B cell (primary cell): ENCODE measurements at regions not wholly inside any gene's neighbourhood (a gene's known extent, or its start where the extent isn't known, plus 50 kb on each side); places are given as distances from the start of the nearest gene placed in this dataset.

Source experiments
- ATAC-seq: fragments of 200-7000 bp; cut with Tn5 transposase; one replicate; pipeline ENCODE4 v1.10.0; 2021; ENCODE audit warnings: low read depth, mild to moderate bottlenecking, moderate number of reproducible peaks, moderate library complexity
- CTCF ChIA-PET: fragments of 350-600 bp; sonication (Branson Sonifier 250); formaldehyde crosslinking; loops from one replicate; lab custom pipeline; 2021; ENCODE audit warnings: antibody characterized with exemption, inconsistent platforms; lab: Charles Lee
- POLR2A ChIA-PET: fragments of 350-600 bp; sonication (Branson Sonifier 250); formaldehyde crosslinking; loops from one replicate; lab custom pipeline; 2021; ENCODE audit warnings: antibody characterized with exemption; lab: Charles Lee
- DNase-seq: peaks from one replicate; pipeline ENCODE4 v3.0.0; 2013
- H2AFZ ChIP-seq: 2 replicates; pipeline ENCODE4 v1.6.1; 2012; ENCODE audit warnings: mild to moderate bottlenecking, low read depth, low read length; ENCODE audit not compliant: insufficient read depth, poor library complexity, severe bottlenecking
- H3K27ac ChIP-seq, 2 donors: 1 replicate in 1 of 2; 2 replicates in 1 of 2; pipeline ENCODE4 v1.5.1; 2012 to 2013; ENCODE audit warnings: low read length in 2 of 2, mild to moderate bottlenecking in 2 of 2, moderate library complexity in 1 of 2
- H3K27me3 ChIP-seq, 4 experiments: fragments of 200-600 bp in 1 of 4; sonication (generic) in 1 of 4; replicated peaks in 1 of 4; 1 replicate in 2 of 4; 2 replicates in 2 of 4; pipeline versions ENCODE4 v1.6.1 to v1.7.0; 2013 to 2016; ENCODE audit warnings: low read length in 3 of 4, mild to moderate bottlenecking in 2 of 4, mixed read lengths in 1 of 4, moderate library complexity in 1 of 4; ENCODE audit not compliant: insufficient read depth in 4 of 4, control insufficient read depth in 3 of 4; ENCODE audit errors: control extremely low read depth in 1 of 4
- H3K36me3 ChIP-seq, 2 experiments: replicated peaks in 1 of 2; 1 replicate in 1 of 2; 2 replicates in 1 of 2; pipeline versions ENCODE4 v1.6.1 to v1.7.1; 2013; ENCODE audit warnings: low read length in 1 of 2; ENCODE audit not compliant: insufficient read depth in 2 of 2, control insufficient read depth in 1 of 2; ENCODE audit errors: control extremely low read depth in 1 of 2, extremely low read depth in 1 of 2
- H3K4me1 ChIP-seq, 2 donors: fragments of 200-600 bp in 1 of 2; sonication (generic) in 1 of 2; 1 replicate in 1 of 2; 2 replicates in 1 of 2; pipeline versions ENCODE4 v1.5.1 to v1.6.1; 2013 to 2017; ENCODE audit warnings: low read length in 2 of 2; ENCODE audit not compliant: control insufficient read depth in 2 of 2, insufficient read depth in 2 of 2
- H3K4me2 ChIP-seq: replicated peaks from 2 replicates; pipeline ENCODE3; 2012; ENCODE audit warnings: mild to moderate bottlenecking, low read depth, low read length; ENCODE audit not compliant: poor library complexity, severe bottlenecking
- H3K4me3 ChIP-seq, 5 experiments: fragments of 200-600 bp in 1 of 5; sonication (generic) in 1 of 5; 1 replicate in 3 of 5; 2 replicates in 2 of 5; pipeline versions ENCODE4 v1.5.1 to v1.7.0; 2011 to 2016; ENCODE audit warnings: low read length in 4 of 5, mild to moderate bottlenecking in 4 of 5, low read depth in 2 of 5, control low read depth in 1 of 5, moderate library complexity in 1 of 5; ENCODE audit not compliant: insufficient read depth in 1 of 5; ENCODE audit errors: control extremely low read depth in 1 of 5, extremely low read depth in 1 of 5
- H3K79me2 ChIP-seq: fragments of 200-600 bp; sonication (generic); one replicate; pipeline ENCODE4 v1.6.0; 2016; ENCODE audit warnings: low read length; ENCODE audit not compliant: control insufficient read depth, insufficient read depth
- H3K9ac ChIP-seq: fragments of 200-600 bp; sonication (generic); 2 replicates; pipeline ENCODE4 v1.6.1; 2017; ENCODE audit warnings: mild to moderate bottlenecking, low read length, moderate library complexity
- H3K9me3 ChIP-seq, 3 donors: one replicate each; pipeline versions ENCODE4 v1.6.1 to v1.7.1; 2013; ENCODE audit warnings: low read length in 2 of 3; ENCODE audit not compliant: control insufficient read depth in 2 of 3, insufficient read depth in 1 of 3; ENCODE audit errors: control extremely low read depth in 1 of 3
- H4K20me1 ChIP-seq: 2 replicates; pipeline ENCODE4 v1.6.0; 2012; ENCODE audit warnings: mild to moderate bottlenecking, low read length; ENCODE audit not compliant: insufficient read depth, control insufficient read depth, poor library complexity, severe bottlenecking
- H3K27ac Mint-ChIP-seq: one replicate; pipeline ENCODE4 v1.8.0; 2021; ENCODE audit warnings: mixed read lengths
- H3K27me3 Mint-ChIP-seq: one replicate; pipeline ENCODE4 v1.8.0; 2021; ENCODE audit warnings: mixed read lengths
- H3K4me1 Mint-ChIP-seq: one replicate; pipeline ENCODE4 v1.8.0; 2021; ENCODE audit warnings: mixed read lengths
- H3K4me3 Mint-ChIP-seq: one replicate; pipeline ENCODE4 v1.8.0; 2021; ENCODE audit warnings: mixed read lengths
- H3K9me3 Mint-ChIP-seq: one replicate; pipeline ENCODE4 v1.8.0; 2022; ENCODE audit warnings: mixed read lengths; ENCODE audit not compliant: insufficient read depth
- CTCF ChIP-seq: fragments of 200-600 bp; IDR thresholded peaks from one replicate; pipeline ENCODE4 v1.8.0; 2022; ENCODE audit warnings: antibody characterized with exemption, mild to moderate bottlenecking
- EZH2 ChIP-seq: IDR thresholded peaks from 2 replicates; pipeline ENCODE4 v1.6.1; 2012; ENCODE audit warnings: borderline replicate concordance, low read depth, mild to moderate bottlenecking, moderate library complexity, low read length; ENCODE audit not compliant: insufficient read depth, poor library complexity, severe bottlenecking
- WGBS: methylation state at CpG from one replicate; pipeline ENCODE4 v1.1.5; 2013; ENCODE audit warnings: missing lambda C conversion rate; ENCODE audit not compliant: insufficient coverage; 5-methylcytosine and 5-hydroxymethylcytosine counted together
- intact Hi-C: fragments of 100-400 bp; cut with micrococcal nuclease; formaldehyde crosslinking; loops from one replicate; pipeline ENCODE4 v1.10.0; 2022

GRCh38 chr19:32233885-32234284, 111.5 kb upstream of the ZNF507 start:
- H4K20me1 ChIP-seq = no peaks in the 10 kb centered on the region
- no peak for ATAC-seq
- no peak overlapping the region for H3K4me2 ChIP-seq
- ChIA-PET CTCF (no interaction called here), POLR2A (no interaction called here)
- H3K27ac Mint-ChIP-seq = no peak overlapping the region
- H3K36me3 ChIP-seq = no peaks in the 10 kb centered on the region
- 91% methylated on average over 4 of the region's 4 CpGs for WGBS
- TF ChIP-seq CTCF = no peak
- no peak for TF ChIP-seq EZH2
- H3K9me3 ChIP-seq = no peaks in the 10 kb centered on the region
- H3K9ac ChIP-seq = no peak overlapping the region
- H3K4me1 ChIP-seq = no peaks in the 10 kb centered on the region
- H3K79me2 ChIP-seq = no peaks in the 10 kb centered on the region
- no peaks in the 10 kb centered on the region for H3K9me3 Mint-ChIP-seq
- no peak for DNase-seq
- H3K27ac ChIP-seq = no peak overlapping the region
- H3K27me3 Mint-ChIP-seq = no peaks in the 10 kb centered on the region
- no peaks in the 10 kb centered on the region for H3K4me1 Mint-ChIP-seq
- intact Hi-C loops = no loop called here
- no peaks in the 10 kb centered on the region for H3K27me3 ChIP-seq
- H3K4me3 Mint-ChIP-seq = no peak overlapping the region
- H2AFZ ChIP-seq = no peak overlapping the region
- no peak overlapping the region for H3K4me3 ChIP-seq

- ATAC-seq = no peak
- WGBS = no CpG with 5 or more reads among the region's 3 CpGs
- H3K27me3 Mint-ChIP-seq = no peaks in the 10 kb centered on the region
Measured at GRCh38 chr19:32234663-32235217, 110.7 kb upstream of the ZNF507 start.

More at GRCh38 chr19:32234663-32235217, 110.7 kb upstream of the ZNF507 start:
- Histone ChIP-seq H3K4me2 (no peak overlapping the region), H4K20me1 (no peaks in the 10 kb centered on the region), H3K79me2 (no peaks in the 10 kb centered on the region), H3K36me3 (no peaks in the 10 kb centered on the region), H3K27ac (no peak overlapping the region), H3K9ac (no peak overlapping the region), H3K4me1 (no peaks in the 10 kb centered on the region), H2AFZ (no peak overlapping the region), H3K9me3 (no peaks in the 10 kb centered on the region), H3K27me3 (no peaks in the 10 kb centered on the region), H3K4me3 (no peak overlapping the region)
- TF ChIP-seq CTCF (no peak), EZH2 (no peak)
- Mint-ChIP-seq H3K9me3 (no peaks in the 10 kb centered on the region), H3K27ac (no peak overlapping the region), H3K4me3 (no peak overlapping the region), H3K4me1 (no peaks in the 10 kb centered on the region)
- no peak for DNase-seq
- intact Hi-C loops = no loop called here
- CTCF ChIA-PET = no interaction called here
- POLR2A ChIA-PET = no interaction called here
